Parathyroid adenoma (tissue), 2 donors: ENCODE measurements at regions not wholly inside any gene's neighbourhood (a gene's known extent, or its start where the extent isn't known, plus 50 kb on each side); places are given as distances from the start of the nearest gene placed in this dataset.

Source experiments
- H2AFZ ChIP-seq: fragments of 300-600 bp; sonication (generic); one replicate; pipeline ENCODE4 v1.7.0; 2017; ENCODE audit warnings: antibody characterized with exemption, mild to moderate bottlenecking
- H3K27ac ChIP-seq: fragments of 300-600 bp; sonication (generic); one replicate; pipeline ENCODE4 v1.7.0; 2017
- H3K27me3 ChIP-seq: fragments of 300-600 bp; sonication (generic); one replicate; pipeline ENCODE4 v1.7.0; 2017; ENCODE audit warnings: low read length; ENCODE audit not compliant: control insufficient read depth, insufficient read depth
- H3K36me3 ChIP-seq: fragments of 300-600 bp; sonication (generic); one replicate; pipeline ENCODE4 v1.7.0; 2017; ENCODE audit warnings: low read length; ENCODE audit not compliant: control insufficient read depth, insufficient read depth
- H3K4me1 ChIP-seq: fragments of 300-600 bp; sonication (generic); one replicate; pipeline ENCODE4 v1.7.0; 2017; ENCODE audit warnings: control low read depth
- H3K4me2 ChIP-seq: fragments of 300-600 bp; sonication (generic); one replicate; pipeline ENCODE4 v1.7.0; 2017; ENCODE audit warnings: low read length
- H3K4me3 ChIP-seq: fragments of 300-600 bp; sonication (generic); one replicate; pipeline ENCODE4 v1.7.0; 2017; ENCODE audit warnings: low read depth, low read length
- H3K79me2 ChIP-seq: fragments of 300-600 bp; sonication (generic); one replicate; pipeline ENCODE4 v1.7.0; 2017; ENCODE audit warnings: control low read depth
- H3K9ac ChIP-seq: fragments of 300-600 bp; sonication (generic); one replicate; pipeline ENCODE4 v1.7.0; 2017; ENCODE audit warnings: mild to moderate bottlenecking
- H3K9me3 ChIP-seq: fragments of 300-600 bp; sonication (generic); one replicate; pipeline ENCODE4 v1.7.0; 2017; ENCODE audit warnings: low read length; ENCODE audit not compliant: control insufficient read depth
- TF ChIP-seq, protein P1 (sequence below): fragments of 300-600 bp; sonication (generic); IDR thresholded peaks from one replicate; pipeline ENCODE4 v1.7.0; 2017; ENCODE audit warnings: antibody characterized with exemption, mild to moderate bottlenecking
- donor health status: primary hyperparathyroidism.

GRCh38 chr18:25563816-25564683, 212.1 kb upstream of the ZNF521 start:
- H3K36me3 ChIP-seq = no peaks in the 10 kb centered on the region
- no peaks in the 10 kb centered on the region for H3K79me2 ChIP-seq
- TF ChIP-seq, protein P1, sequence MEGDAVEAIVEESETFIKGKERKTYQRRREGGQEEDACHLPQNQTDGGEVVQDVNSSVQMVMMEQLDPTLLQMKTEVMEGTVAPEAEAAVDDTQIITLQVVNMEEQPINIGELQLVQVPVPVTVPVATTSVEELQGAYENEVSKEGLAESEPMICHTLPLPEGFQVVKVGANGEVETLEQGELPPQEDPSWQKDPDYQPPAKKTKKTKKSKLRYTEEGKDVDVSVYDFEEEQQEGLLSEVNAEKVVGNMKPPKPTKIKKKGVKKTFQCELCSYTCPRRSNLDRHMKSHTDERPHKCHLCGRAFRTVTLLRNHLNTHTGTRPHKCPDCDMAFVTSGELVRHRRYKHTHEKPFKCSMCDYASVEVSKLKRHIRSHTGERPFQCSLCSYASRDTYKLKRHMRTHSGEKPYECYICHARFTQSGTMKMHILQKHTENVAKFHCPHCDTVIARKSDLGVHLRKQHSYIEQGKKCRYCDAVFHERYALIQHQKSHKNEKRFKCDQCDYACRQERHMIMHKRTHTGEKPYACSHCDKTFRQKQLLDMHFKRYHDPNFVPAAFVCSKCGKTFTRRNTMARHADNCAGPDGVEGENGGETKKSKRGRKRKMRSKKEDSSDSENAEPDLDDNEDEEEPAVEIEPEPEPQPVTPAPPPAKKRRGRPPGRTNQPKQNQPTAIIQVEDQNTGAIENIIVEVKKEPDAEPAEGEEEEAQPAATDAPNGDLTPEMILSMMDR = no peak
- H3K9ac ChIP-seq = no peak overlapping the region
- no peak overlapping the region for H3K4me3 ChIP-seq
- H3K4me2 ChIP-seq = no peak overlapping the region
- no peak overlapping the region for H2AFZ ChIP-seq
- H3K27ac ChIP-seq = no peak overlapping the region
- H3K4me1 ChIP-seq = no peaks in the 10 kb centered on the region
- H3K27me3 ChIP-seq = no peaks in the 10 kb centered on the region
- H3K9me3 ChIP-seq = no peaks in the 10 kb centered on the region

DNA sequence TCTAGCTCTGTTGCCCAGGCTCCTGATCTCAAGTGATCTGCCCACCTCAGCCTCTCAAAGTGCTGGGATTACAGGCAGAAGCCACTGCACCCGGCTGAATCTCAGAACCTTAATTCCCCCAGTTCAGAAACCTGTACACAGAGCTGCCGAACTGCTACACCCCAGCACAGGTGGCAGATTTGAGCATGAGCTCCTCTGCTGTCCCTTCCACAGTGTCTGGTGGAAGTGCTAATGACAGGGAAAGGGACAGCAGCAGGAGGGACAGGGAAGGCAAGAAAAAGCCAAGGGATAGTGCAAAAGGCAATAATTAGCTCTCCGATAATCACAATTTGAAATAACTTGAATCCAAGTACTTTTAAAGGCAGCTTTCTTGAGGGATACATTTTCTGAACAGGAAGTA, 211.4 kb upstream of the ZNF521 start:
- no peak overlapping the region for H3K4me3 ChIP-seq
- no peaks in the 10 kb centered on the region for H3K79me2 ChIP-seq
- no peak overlapping the region for H2AFZ ChIP-seq
- TF ChIP-seq, protein P1 = no peak
- H3K9me3 ChIP-seq = no peaks in the 10 kb centered on the region
- H3K9ac ChIP-seq = no peak overlapping the region
- no peaks in the 10 kb centered on the region for H3K36me3 ChIP-seq
- no peaks in the 10 kb centered on the region for H3K4me1 ChIP-seq
- no peak overlapping the region for H3K27ac ChIP-seq
- no peak overlapping the region for H3K4me2 ChIP-seq
- no peaks in the 10 kb centered on the region for H3K27me3 ChIP-seq

- H3K79me2 ChIP-seq = no peaks in the 10 kb centered on the region
- H3K4me1 ChIP-seq = no peaks in the 10 kb centered on the region
- H3K27me3 ChIP-seq = no peaks in the 10 kb centered on the region
- no peak overlapping the region for H3K27ac ChIP-seq
- H3K4me3 ChIP-seq = no peak overlapping the region
- no peak overlapping the region for H3K4me2 ChIP-seq
- TF ChIP-seq, protein P1 = no peak
- H3K9me3 ChIP-seq = no peaks in the 10 kb centered on the region
- no peaks in the 10 kb centered on the region for H3K36me3 ChIP-seq
- no peak overlapping the region for H2AFZ ChIP-seq
- H3K9ac ChIP-seq = no peak overlapping the region
Measured at GRCh38 chr18:25561918-25562317, 210.0 kb upstream of the ZNF521 start.

- Histone ChIP-seq H3K4me3 (no peak overlapping the region), H3K79me2 (no peaks in the 10 kb centered on the region), H3K27ac (no peak overlapping the region), H3K9me3 (no peaks in the 10 kb centered on the region), H3K27me3 (no peaks in the 10 kb centered on the region), H3K4me2 (no peak overlapping the region), H3K36me3 (no peaks in the 10 kb centered on the region), H3K4me1 (no peaks in the 10 kb centered on the region), H2AFZ (no peak overlapping the region), H3K9ac (no peak overlapping the region)
- TF ChIP-seq, protein P1 = no peak
Measured at GRCh38 chr18:25560369-25560768, 208.4 kb upstream of the ZNF521 start.

- Histone ChIP-seq H3K27ac (no peak overlapping the region), H3K27me3 (no peaks in the 10 kb centered on the region), H3K9me3 (no peaks in the 10 kb centered on the region), H2AFZ (no peak overlapping the region), H3K9ac (no peak overlapping the region), H3K4me1 (no peaks in the 10 kb centered on the region), H3K79me2 (no peaks in the 10 kb centered on the region), H3K4me3 (no peak overlapping the region), H3K4me2 (no peak overlapping the region), H3K36me3 (no peaks in the 10 kb centered on the region)
- TF ChIP-seq, protein P1 = no peak
Measured at GRCh38 chr18:25557011-25557410, 205.0 kb upstream of the ZNF521 start.
